Endothelial cell of umbilical vein (primary cell): ENCODE measurements at regions not wholly inside any gene's neighbourhood (a gene's known extent, or its start where the extent isn't known, plus 50 kb on each side); places are given as distances from the start of the nearest gene placed in this dataset.

Experiments
- BruUV-seq: library from RNA; stranded (reverse); fragments of 400-500 nt; replicated peaks from 2 replicates; lab custom pipeline; 2021; lab: Mats Ljungman, UMichigan
- CTCF ChIA-PET: fragments of 300-600, 350-600 bp; sonication (Branson Sonifier 250); formaldehyde crosslinking; loops from one replicate; lab custom pipeline; 2021; ENCODE audit warnings: antibody characterized with exemption, inconsistent platforms; lab: Charles Lee
- POLR2A ChIA-PET: fragments of 300-600, 350-600 bp; sonication (Branson Sonifier 250); formaldehyde crosslinking; loops from one replicate; lab custom pipeline; 2021; ENCODE audit warnings: antibody characterized with exemption, inconsistent platforms; lab: Charles Lee
- DNase-seq: peaks from one replicate; pipeline ENCODE4 v3.0.0-alpha.2; 2011; ENCODE audit warnings: low read depth, low spot score
- FAIRE-seq: peaks from 2 replicates; lab custom pipeline; 2011; peaks lifted over from hg19 to GRCh38; lab: Jason Lieb, UNC
- H2AFZ ChIP-seq: 2 replicates; pipeline ENCODE4 v1.6.0; 2012; ENCODE audit warnings: low read depth, low read length, control low read depth, inconsistent platforms
- H3K27ac ChIP-seq: 2 replicates; pipeline ENCODE4 v1.5.1; 2011; ENCODE audit warnings: low read depth, mild to moderate bottlenecking, control low read depth, low read length, moderate library complexity; ENCODE audit not compliant: insufficient read depth
- H3K27me3 ChIP-seq, 2 experiments: 2 replicates each; pipeline versions ENCODE4 v1.6.0 to v1.6.1; 2011; ENCODE audit warnings: low read length in 2 of 2, mixed read lengths in 1 of 2; ENCODE audit not compliant: control insufficient read depth in 2 of 2, insufficient read depth in 2 of 2
- H3K36me3 ChIP-seq, 2 experiments: 2 replicates in 1 of 2; 3 replicates in 1 of 2; pipeline ENCODE4 v1.5.1; 2011; ENCODE audit warnings: low read length in 2 of 2, mild to moderate bottlenecking in 1 of 2, moderate library complexity in 1 of 2; ENCODE audit not compliant: control insufficient read depth in 2 of 2, insufficient read depth in 2 of 2; ENCODE audit errors: extremely low read depth in 1 of 2
- H3K4me1 ChIP-seq: 3 replicates; pipeline ENCODE4 v1.5.1; 2011; ENCODE audit warnings: mild to moderate bottlenecking, low read length; ENCODE audit not compliant: control insufficient read depth, insufficient read depth; ENCODE audit errors: extremely low read depth
- H3K4me2 ChIP-seq: 2 replicates; pipeline ENCODE4 v1.6.1; 2011; ENCODE audit warnings: low read length, control low read depth, mixed read lengths; ENCODE audit not compliant: insufficient read depth
- H3K4me3 ChIP-seq, 3 experiments: fragments of 200-600 bp in 1 of 3; sonication (generic), shearing (Covaris generic) in 1 of 3; replicated peaks in 1 of 3; 2 replicates each; pipeline ENCODE4 v1.5.1; 2011 to 2016; ENCODE audit warnings: control low read depth in 3 of 3, low read length in 3 of 3, mild to moderate bottlenecking in 2 of 3, inconsistent platforms in 1 of 3, low read depth in 1 of 3, moderate library complexity in 1 of 3; ENCODE audit not compliant: insufficient read depth in 1 of 3
- H3K79me2 ChIP-seq: 2 replicates; pipeline ENCODE4 v1.6.0; 2012; ENCODE audit warnings: low read length, inconsistent platforms; ENCODE audit not compliant: control insufficient read depth, insufficient read depth
- H3K9ac ChIP-seq: replicated peaks from 2 replicates; pipeline ENCODE3; 2011; ENCODE audit warnings: low read length, control low read depth; ENCODE audit not compliant: insufficient read depth; ENCODE audit errors: extremely low read depth
- H3K9me1 ChIP-seq: replicated peaks from 3 replicates; pipeline ENCODE4 v1.6.0; 2011; ENCODE audit warnings: mild to moderate bottlenecking, low read length; ENCODE audit not compliant: control insufficient read depth, insufficient read depth; ENCODE audit errors: extremely low read depth
- H3K9me3 ChIP-seq: replicated peaks from 2 replicates; pipeline ENCODE4 v1.5.1; 2012; ENCODE audit warnings: low read length, inconsistent platforms; ENCODE audit not compliant: control insufficient read depth, insufficient read depth
- H4K20me1 ChIP-seq: replicated peaks from 2 replicates; pipeline ENCODE3; 2011; ENCODE audit warnings: mild to moderate bottlenecking, low read length; ENCODE audit not compliant: control insufficient read depth, insufficient read depth; ENCODE audit errors: extremely low read depth
- EZH2 ChIP-seq: IDR thresholded peaks from 2 replicates; pipeline ENCODE4 v1.6.1; 2012; ENCODE audit warnings: borderline replicate concordance, low read depth, mild to moderate bottlenecking, moderate library complexity, low read length, inconsistent platforms; ENCODE audit not compliant: severe bottlenecking
- FOS ChIP-seq: IDR thresholded peaks from 2 replicates; pipeline ENCODE4 v1.6.1; 2011; ENCODE audit warnings: mild to moderate bottlenecking, low read length, moderate library complexity, borderline replicate concordance; ENCODE audit not compliant: insufficient read depth
- GATA2 ChIP-seq: IDR thresholded peaks from 2 replicates; pipeline ENCODE4 v1.7.0; 2011; ENCODE audit warnings: low read depth, mild to moderate bottlenecking, moderate library complexity, mixed read lengths, low read length; ENCODE audit not compliant: insufficient read length, insufficient read depth
- JUN ChIP-seq: IDR thresholded peaks from 2 replicates; pipeline ENCODE4 v1.6.1; 2011; ENCODE audit warnings: borderline replicate concordance, low read depth; ENCODE audit not compliant: insufficient read length, insufficient read depth
- MAX ChIP-seq: IDR thresholded peaks from 2 replicates; pipeline ENCODE4 v1.6.1; 2011; ENCODE audit not compliant: insufficient read depth, insufficient read length
- MYC ChIP-seq: IDR thresholded peaks from one replicate; pipeline ENCODE4 v1.6.1; 2011; ENCODE audit warnings: mild to moderate bottlenecking, low read depth, low read length
- POLR2A ChIP-seq: IDR thresholded peaks from 2 replicates; pipeline ENCODE4 v1.6.1; 2012; ENCODE audit warnings: low read depth, mild to moderate bottlenecking, control low read depth, low read length
- POLR2AphosphoS5 ChIP-seq: IDR thresholded peaks from 2 replicates; pipeline ENCODE4 v1.6.1; 2012; ENCODE audit warnings: low read depth, mild to moderate bottlenecking, control low read depth, low read length, moderate library complexity; ENCODE audit not compliant: insufficient read depth
- dilution Hi-C: fragments of 300-500 bp; cut with MboI; formaldehyde crosslinking; loops from one replicate; pipeline ENCODE4 v1.15.0; 2019; ENCODE audit warnings: low sequenced_read_pairs; ENCODE audit not compliant: extremely low pct_ligation_motif_present
- intact Hi-C: fragments of 100-400 bp; cut with micrococcal nuclease; formaldehyde crosslinking; loops from one replicate; pipeline ENCODE4 v1.10.0; 2022
- TF ChIP-seq, protein P1 (sequence below), 2 donors: IDR thresholded peaks; 1 replicate in 1 of 2; 2 replicates in 1 of 2; pipeline ENCODE4 v1.5.1; 2011; ENCODE audit warnings: low read length in 2 of 2, mild to moderate bottlenecking in 2 of 2, moderate library complexity in 2 of 2, control low read depth in 1 of 2, inconsistent platforms in 1 of 2, low read depth in 1 of 2; ENCODE audit not compliant: insufficient read depth in 1 of 2; ENCODE audit errors: extremely low read depth in 1 of 2

- peaks cover 12% of the 10 kb centered on the region for H3K4me1 ChIP-seq
- ChIA-PET CTCF (no interaction called here), POLR2A (no interaction called here)
- H3K9ac ChIP-seq = no peak overlapping the region
- H3K79me2 ChIP-seq = no peaks in the 10 kb centered on the region
- H3K9me3 ChIP-seq = no peaks in the 10 kb centered on the region
- TF ChIP-seq FOS (no peak), JUN (no peak), POLR2A (no peak)
- intact Hi-C loops = no loop called here
- no peak for DNase-seq
- no TSS peak for BruUV-seq
- H3K4me3 ChIP-seq = no peak overlapping the region
- H3K27ac ChIP-seq = no peak overlapping the region
- H3K27me3 ChIP-seq = no peaks in the 10 kb centered on the region
- H3K36me3 ChIP-seq = no peaks in the 10 kb centered on the region
- H3K4me2 ChIP-seq = no peak overlapping the region
- H3K9me1 ChIP-seq = no peaks in the 10 kb centered on the region
- no peak overlapping the region for H2AFZ ChIP-seq
- dilution Hi-C loops = no loop called here
- FAIRE-seq = no peak
- no peaks in the 10 kb centered on the region for H4K20me1 ChIP-seq
These were observed 147.2 kb downstream of the TSN start for GRCh38 chr2:121902616-121903015.

- H3K4me3 ChIP-seq = no peak overlapping the region
- H3K4me2 ChIP-seq = no peak overlapping the region
- H3K4me1 ChIP-seq = peaks cover 8% of the 10 kb centered on the region
- intact Hi-C loops = no loop called here
- no peak for FAIRE-seq
- H3K9ac ChIP-seq = no peak overlapping the region
- H4K20me1 ChIP-seq = no peaks in the 10 kb centered on the region
- no peaks in the 10 kb centered on the region for H3K36me3 ChIP-seq
- BruUV-seq = no TSS peak
- no peak for TF ChIP-seq POLR2A
- TF ChIP-seq MYC = no peak
- TF ChIP-seq GATA2 = no peak
- no peak for TF ChIP-seq EZH2
- TF ChIP-seq, protein P1, sequence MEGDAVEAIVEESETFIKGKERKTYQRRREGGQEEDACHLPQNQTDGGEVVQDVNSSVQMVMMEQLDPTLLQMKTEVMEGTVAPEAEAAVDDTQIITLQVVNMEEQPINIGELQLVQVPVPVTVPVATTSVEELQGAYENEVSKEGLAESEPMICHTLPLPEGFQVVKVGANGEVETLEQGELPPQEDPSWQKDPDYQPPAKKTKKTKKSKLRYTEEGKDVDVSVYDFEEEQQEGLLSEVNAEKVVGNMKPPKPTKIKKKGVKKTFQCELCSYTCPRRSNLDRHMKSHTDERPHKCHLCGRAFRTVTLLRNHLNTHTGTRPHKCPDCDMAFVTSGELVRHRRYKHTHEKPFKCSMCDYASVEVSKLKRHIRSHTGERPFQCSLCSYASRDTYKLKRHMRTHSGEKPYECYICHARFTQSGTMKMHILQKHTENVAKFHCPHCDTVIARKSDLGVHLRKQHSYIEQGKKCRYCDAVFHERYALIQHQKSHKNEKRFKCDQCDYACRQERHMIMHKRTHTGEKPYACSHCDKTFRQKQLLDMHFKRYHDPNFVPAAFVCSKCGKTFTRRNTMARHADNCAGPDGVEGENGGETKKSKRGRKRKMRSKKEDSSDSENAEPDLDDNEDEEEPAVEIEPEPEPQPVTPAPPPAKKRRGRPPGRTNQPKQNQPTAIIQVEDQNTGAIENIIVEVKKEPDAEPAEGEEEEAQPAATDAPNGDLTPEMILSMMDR (IDR thresholded peaks at IDR 0.05; ENCODE audit: extremely low read depth in 1 of 2, insufficient read depth in 1 of 2, low read depth in 1 of 2, low read length in 2 of 2) = no peak
- TF ChIP-seq POLR2AphosphoS5 = no peak
- TF ChIP-seq JUN = no peak
- no peak for TF ChIP-seq FOS
- no peak for TF ChIP-seq MAX
- H3K9me1 ChIP-seq = no peaks in the 10 kb centered on the region
- H3K9me3 ChIP-seq = no peaks in the 10 kb centered on the region
- no peaks in the 10 kb centered on the region for H3K79me2 ChIP-seq
- no peak for DNase-seq
- POLR2A ChIA-PET = no interaction called here
- CTCF ChIA-PET = no interaction called here
- no peaks in the 10 kb centered on the region for H3K27me3 ChIP-seq
- dilution Hi-C loops = no loop called here
- H2AFZ ChIP-seq = no peak overlapping the region
- H3K27ac ChIP-seq = no peak overlapping the region
These were observed 147.7 kb downstream of the TSN start for GRCh38 chr2:121903037-121903689.
